Heart left ventricle (tissue), 16 donors: ENCODE measurements at regions not wholly inside any gene's neighbourhood (a gene's known extent, or its start where the extent isn't known, plus 50 kb on each side); places are given as distances from the start of the nearest gene placed in this dataset.

Experiments
- ATAC-seq, 4 donors: fragments of 200-7000 bp; cut with Tn5 transposase; one replicate each; pipeline ENCODE4 v1.9.1; 2020 to 2022; ENCODE audit warnings: moderate library complexity in 4 of 4, mild to moderate bottlenecking in 3 of 4, moderate number of reproducible peaks in 1 of 4
- DNase-seq, 5 donors: peaks; one replicate each; pipeline ENCODE4 v3.0.0-alpha.2; 2020
- H3K27ac ChIP-seq, 12 donors: fragments of 200-600 bp; sonication (generic) in 4 of 12; one replicate each; pipeline versions ENCODE4 v1.5.0 to v1.8.0; 2016 to 2022; ENCODE audit warnings: mild to moderate bottlenecking in 2 of 12
- H3K27me3 ChIP-seq, 9 donors: fragments of 200-600 bp; sonication (generic) in 2 of 9; one replicate each; pipeline versions ENCODE4 v1.5.1 to v1.8.0; 2016 to 2022; ENCODE audit warnings: mild to moderate bottlenecking in 3 of 9
- H3K36me3 ChIP-seq, 9 donors: fragments of 200-600 bp; sonication (generic) in 2 of 9; one replicate each; pipeline versions ENCODE4 v1.5.0 to v1.8.0; 2018 to 2022; ENCODE audit warnings: mild to moderate bottlenecking in 2 of 9
- H3K4me1 ChIP-seq, 12 donors: fragments of 200-600 bp; sonication (generic) in 4 of 12; one replicate each; pipeline versions ENCODE4 v1.5.0 to v1.8.0; 2016 to 2022; ENCODE audit warnings: mild to moderate bottlenecking in 3 of 12
- H3K4me3 ChIP-seq, 12 donors: fragments of 200-600 bp; sonication (generic) in 4 of 12; one replicate each; pipeline versions ENCODE4 v1.5.0 to v1.8.0; 2017 to 2022; ENCODE audit warnings: mild to moderate bottlenecking in 9 of 12, moderate library complexity in 4 of 12
- H3K9me3 ChIP-seq, 12 donors: fragments of 200-600 bp; sonication (generic) in 4 of 12; one replicate each; pipeline versions ENCODE4 v1.5.0 to v1.8.0; 2016 to 2022; ENCODE audit warnings: mild to moderate bottlenecking in 1 of 12
- CTCF ChIP-seq, 12 donors: fragments of 200-600 bp; sonication (generic) in 4 of 12; IDR thresholded peaks; one replicate each; pipeline versions ENCODE4 v1.5.0 to v1.8.0; 2018 to 2022; ENCODE audit warnings: antibody characterized with exemption in 12 of 12, mild to moderate bottlenecking in 5 of 12
- POLR2A ChIP-seq, 2 donors: fragments of 450-650 bp; IDR thresholded peaks; one replicate each; pipeline ENCODE4 v1.6.1; 2017; ENCODE audit warnings: antibody characterized with exemption in 2 of 2, mild to moderate bottlenecking in 2 of 2, moderate library complexity in 2 of 2
- WGBS, 4 donors: extraction: QIAGEN DNeasy Blood & Tissue Kit in 2 of 4; methylation state at CpG; one replicate each; pipeline versions ENCODE4 v1.1.5 to v1.1.7; 2013 to 2018; 5-methylcytosine and 5-hydroxymethylcytosine counted together
- intact Hi-C, 10 donors: fragments of 100-400 bp; cut with DNase I; formaldehyde crosslinking; loops; one replicate each; pipeline versions ENCODE4 v1.11.1 to v1.14.2; 2022
- donor health status: ischemic (EF 13 %, LVEDD 7.1; RV severe dilation, severe dysfunction).
- donor health status: healthy with polysubstance abuse.
- donor health status: DM: no; HTN: yes; CAD: no.
- donor health status: DM: no; HTN: no; CAD: no.
- donor health status: ischemic (EF 25% LVEDD 6.9; RV normal size, moderate dysfunction).
- donor health status: ischemic (EF 25% LVEDD 5.7; RV mildly dilated, moderate dysfunction).
- donor health status: healthy.
- donor health status: DM: yes; HTN: yes; CAD: no.
- donor health status: ischemic (EF 35%, LVEDD 5.7; RV mildly dilated, moderate dysfunction).
- donor health status: nonischemic (EF 11% LVEDD 7.7; RV severe dilation, severe dysfunction).
- donor health status: DM: yes; HTN: yes; CAD: no.
- donor health status: PGD.
- donor health status: ischemic (EF 29% LVEDD 5.4; RV normal size, mild dysfunction).
- donor health status: nonischemic (EF 23%, LVEDD 6.1; RV moderate dilation, normal function).

DNA sequence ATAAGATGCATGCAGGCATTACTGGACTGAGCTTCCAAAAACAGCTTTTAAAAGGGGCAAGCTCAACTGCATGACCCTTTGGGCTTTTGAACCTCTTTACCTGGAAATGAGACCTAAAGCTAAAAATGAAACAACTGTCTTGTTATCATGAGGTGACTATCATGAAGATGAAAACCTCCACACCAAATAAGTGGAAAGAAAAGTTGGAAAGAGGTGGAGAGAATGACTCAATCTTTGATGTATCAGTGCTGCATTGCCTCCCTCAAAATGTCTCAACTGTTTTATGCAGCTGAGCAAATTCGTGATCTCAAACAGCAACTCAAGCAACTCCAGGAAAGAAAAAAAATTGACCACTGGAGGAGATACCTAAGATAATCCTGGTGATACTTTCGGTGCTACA, 307.1 kb downstream of the KBTBD8 start:
- Histone ChIP-seq H3K9me3 (no peaks in the 10 kb centered on the region), H3K27ac (no peak overlapping the region), H3K4me1 (no peaks in the 10 kb centered on the region), H3K4me3 (no peak overlapping the region), H3K36me3 (no peaks in the 10 kb centered on the region), H3K27me3 (peaks cover 0 to 5% (median 0%) of the 10 kb centered on the region in 9 donors)
- WGBS, 4 donors: 66 to 83% (median 72%) methylated on average over 2 of the region's 2 CpGs
- no peak for DNase-seq
- ATAC-seq: no peak
- intact Hi-C loops: no loop called here
- TF ChIP-seq CTCF (IDR thresholded peaks at IDR 0.05) (no peak), POLR2A (IDR thresholded peaks at IDR 0.05) (no peak)

- DNase-seq (no peak), ATAC-seq (no peak)
- no peak overlapping the region for H3K4me3 ChIP-seq
- no peak for TF ChIP-seq POLR2A (IDR thresholded peaks at IDR 0.05)
- no peak for TF ChIP-seq CTCF (IDR thresholded peaks at IDR 0.05)
- peaks cover 0 to 5% (median 0%) of the 10 kb centered on the region in 9 donors for H3K27me3 ChIP-seq
- 60 to 69% (median 63%) methylated on average over 2 of the region's 2 CpGs for WGBS, 4 donors
- intact Hi-C loops: no loop called here
- H3K4me1 ChIP-seq: no peaks in the 10 kb centered on the region
- no peaks in the 10 kb centered on the region for H3K9me3 ChIP-seq
- no peaks in the 10 kb centered on the region for H3K36me3 ChIP-seq
- no peak overlapping the region for H3K27ac ChIP-seq
These were observed 307.8 kb downstream of the KBTBD8 start for GRCh38 chr3:67305922-67306321.

- ATAC-seq: no peak
- Histone ChIP-seq H3K36me3 (no peaks in the 10 kb centered on the region), H3K27ac (no peak overlapping the region), H3K27me3 (no peaks in the 10 kb centered on the region), H3K4me3 (no peak overlapping the region), H3K9me3 (no peaks in the 10 kb centered on the region), H3K4me1 (no peaks in the 10 kb centered on the region)
- no peak for TF ChIP-seq POLR2A (IDR thresholded peaks at IDR 0.05)
- TF ChIP-seq CTCF (IDR thresholded peaks at IDR 0.05): no peak
- 79 to 89% (median 84%) methylated on average over 4 of the region's 4 CpGs for WGBS, 4 donors
- DNase-seq: no peak
- intact Hi-C loops: no loop called here
These were observed 313.3 kb downstream of the KBTBD8 start for GRCh38 chr3:67311440-67311839.

DNA sequence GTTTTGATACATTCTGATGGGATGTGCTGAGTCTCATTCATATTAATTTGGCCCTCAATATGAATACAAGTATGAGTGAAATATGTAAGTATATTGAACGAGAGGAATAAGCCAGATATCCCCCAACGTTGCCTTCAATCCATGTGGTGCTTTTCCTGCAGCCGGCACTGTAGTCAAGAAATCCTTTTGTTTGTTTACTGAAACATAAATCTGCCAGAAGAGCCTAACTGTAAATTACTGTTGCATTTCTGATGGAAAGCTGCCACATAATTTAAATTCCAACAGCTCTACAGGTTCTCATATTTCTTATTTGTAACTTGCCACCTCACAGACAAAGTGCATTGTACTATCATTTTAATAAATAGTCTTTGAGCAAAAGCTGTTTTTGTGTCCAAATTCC, 314.0 kb downstream of the KBTBD8 start:
- intact Hi-C loops: no loop called here
- DNase-seq (no peak), ATAC-seq (no peak)
- TF ChIP-seq POLR2A (IDR thresholded peaks at IDR 0.05): no peak
- no peak for TF ChIP-seq CTCF (IDR thresholded peaks at IDR 0.05)
- H3K27ac ChIP-seq: no peak overlapping the region
- 55 to 65% (median 62%) methylated on average over 3 of the region's 3 CpGs for WGBS, 4 donors
- no peaks in the 10 kb centered on the region for H3K9me3 ChIP-seq
- H3K4me3 ChIP-seq: no peak overlapping the region
- H3K4me1 ChIP-seq: no peaks in the 10 kb centered on the region
- H3K27me3 ChIP-seq: no peaks in the 10 kb centered on the region
- no peaks in the 10 kb centered on the region for H3K36me3 ChIP-seq
